NAMALWA (cell line): ENCODE measurements at regions not wholly inside any gene's neighbourhood (a gene's known extent, or its start where the extent isn't known, plus 50 kb on each side); places are given as distances from the start of the nearest gene placed in this dataset.

Source experiments
- DNase-seq: peaks from one replicate; pipeline ENCODE4 v3.0.0-alpha.2; 2015; ENCODE audit warnings: low spot score

DNA sequence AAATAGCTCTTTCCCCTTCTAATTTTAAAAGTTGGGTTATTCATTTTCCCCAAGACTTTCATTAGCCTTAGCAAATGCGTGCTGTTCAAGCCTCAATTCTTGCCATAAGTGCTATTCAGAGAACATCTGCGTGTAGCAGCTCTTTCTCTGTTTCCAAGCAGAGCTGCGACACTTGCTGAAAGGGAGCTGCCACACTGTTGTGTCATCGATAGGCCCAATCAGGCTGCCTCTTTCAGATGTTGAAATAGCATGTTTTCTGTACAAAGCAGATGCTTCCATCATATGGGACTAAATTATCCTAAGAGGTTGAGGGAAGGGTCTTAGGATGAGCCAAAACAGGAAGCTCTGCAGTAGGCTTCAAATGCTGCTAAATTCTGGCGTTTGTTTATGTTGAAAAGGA, 220.9 kb upstream of the CDC14C start:
- no peak for DNase-seq

DNA sequence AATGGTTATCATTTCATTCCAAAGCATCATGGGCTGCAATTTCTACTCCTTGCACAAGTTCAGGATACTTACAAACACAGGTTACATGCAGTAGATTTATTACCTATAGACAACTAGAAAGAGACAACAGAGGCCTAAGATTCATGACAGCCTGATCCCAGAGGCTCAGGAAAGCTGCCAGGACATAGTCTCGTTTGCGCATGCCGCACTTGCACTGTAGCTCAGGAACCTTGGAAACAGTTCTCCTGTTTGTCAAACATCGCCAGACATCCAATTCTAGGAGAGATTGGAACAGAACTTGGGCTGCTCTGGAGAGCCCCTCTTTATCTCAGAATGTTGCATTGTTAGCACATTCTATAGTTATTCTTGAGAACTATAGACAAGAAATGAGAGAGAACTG, 216.2 kb upstream of the CDC14C start:
- DNase-seq, result no peak

DNA sequence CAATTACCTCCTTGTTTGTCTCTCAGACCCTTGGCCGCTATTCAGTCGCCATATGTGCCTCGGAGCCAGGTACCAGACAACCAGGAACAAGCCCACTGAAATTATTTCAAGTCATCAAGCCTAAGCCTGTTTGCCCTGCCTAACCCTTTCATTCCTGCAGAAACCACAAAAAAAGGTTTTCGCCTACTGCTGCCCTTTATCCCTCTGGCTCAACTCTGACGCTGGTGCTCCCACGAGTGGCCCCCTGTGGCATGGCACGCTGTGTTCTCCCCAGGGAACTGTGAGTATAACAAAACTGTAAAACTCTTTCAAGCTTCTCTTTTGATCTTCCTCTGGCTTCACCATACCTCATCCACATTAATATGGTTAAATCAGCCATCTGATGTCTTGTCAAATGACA, 215.7 kb upstream of the CDC14C start:
- DNase-seq, result no peak

DNA sequence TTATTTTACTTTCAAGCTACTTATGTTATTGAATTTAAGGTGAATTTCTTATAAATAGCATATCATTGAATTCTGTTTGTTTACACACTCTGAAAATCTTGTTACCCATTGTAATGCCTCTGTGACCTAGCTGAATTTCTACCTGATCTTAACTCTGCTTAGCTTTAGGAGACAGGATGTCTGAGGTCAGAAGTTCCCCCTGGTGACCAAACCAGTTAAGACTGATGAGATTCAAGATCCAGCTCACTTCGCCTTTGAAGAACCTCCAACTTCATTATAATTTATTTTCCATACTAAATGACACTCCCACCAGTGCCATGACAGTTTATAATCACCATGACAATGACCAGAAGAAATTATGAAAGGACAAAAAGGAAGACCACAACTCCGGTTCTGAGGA, 213.4 kb upstream of the CDC14C start:
- peak; percentile 8 for DNase-seq

DNA sequence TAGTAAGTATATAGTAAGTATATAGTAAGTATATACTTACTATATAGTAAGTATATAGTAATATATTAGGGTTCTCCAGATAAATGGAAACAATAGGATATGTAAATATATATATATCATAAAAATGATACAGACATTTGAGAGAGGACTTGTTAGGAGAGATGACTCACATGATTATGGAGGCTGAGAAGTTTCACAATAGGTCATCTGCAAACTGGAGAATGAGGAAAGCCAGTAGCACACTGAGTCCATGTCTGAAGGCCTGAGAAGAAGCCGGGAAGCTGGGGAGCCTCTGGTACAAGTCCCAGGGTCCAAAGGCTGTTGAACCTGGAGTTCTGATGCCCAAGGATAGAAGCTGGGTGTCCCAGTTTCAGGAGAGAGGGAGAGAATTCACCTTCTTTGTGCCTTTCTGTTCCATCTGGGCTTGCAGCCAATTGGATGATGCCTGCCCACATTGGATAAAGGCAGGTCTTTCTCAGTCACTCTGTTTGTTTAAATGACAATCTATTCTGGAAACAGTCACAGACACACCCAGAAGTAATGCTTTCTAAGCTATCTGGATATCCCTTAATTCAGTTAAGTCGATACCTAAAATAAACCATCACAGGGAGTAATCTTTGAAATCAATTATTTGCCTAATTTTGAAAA, 205.5 kb upstream of the CDC14C start:
- DNase-seq, result no peak

DNA sequence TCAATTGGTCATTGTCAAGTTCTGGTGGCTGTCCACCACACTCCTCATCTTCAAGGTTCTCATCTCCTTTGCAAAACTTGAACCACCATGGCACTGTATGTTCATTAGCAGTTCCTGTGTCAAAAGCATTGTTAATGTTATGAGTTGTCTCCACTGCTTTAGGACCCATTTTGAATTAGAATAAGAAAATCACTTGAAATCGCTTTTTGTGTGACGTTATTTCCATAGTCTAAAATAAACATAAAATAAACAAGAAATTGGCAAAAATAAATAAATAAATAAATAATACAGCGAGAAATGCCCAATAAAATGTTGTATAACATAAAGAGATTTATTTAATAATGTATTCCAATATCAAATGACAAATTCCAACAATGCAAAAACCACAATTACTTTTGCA, 195.5 kb upstream of the CDC14C start:
- DNase-seq, result no peak

DNA sequence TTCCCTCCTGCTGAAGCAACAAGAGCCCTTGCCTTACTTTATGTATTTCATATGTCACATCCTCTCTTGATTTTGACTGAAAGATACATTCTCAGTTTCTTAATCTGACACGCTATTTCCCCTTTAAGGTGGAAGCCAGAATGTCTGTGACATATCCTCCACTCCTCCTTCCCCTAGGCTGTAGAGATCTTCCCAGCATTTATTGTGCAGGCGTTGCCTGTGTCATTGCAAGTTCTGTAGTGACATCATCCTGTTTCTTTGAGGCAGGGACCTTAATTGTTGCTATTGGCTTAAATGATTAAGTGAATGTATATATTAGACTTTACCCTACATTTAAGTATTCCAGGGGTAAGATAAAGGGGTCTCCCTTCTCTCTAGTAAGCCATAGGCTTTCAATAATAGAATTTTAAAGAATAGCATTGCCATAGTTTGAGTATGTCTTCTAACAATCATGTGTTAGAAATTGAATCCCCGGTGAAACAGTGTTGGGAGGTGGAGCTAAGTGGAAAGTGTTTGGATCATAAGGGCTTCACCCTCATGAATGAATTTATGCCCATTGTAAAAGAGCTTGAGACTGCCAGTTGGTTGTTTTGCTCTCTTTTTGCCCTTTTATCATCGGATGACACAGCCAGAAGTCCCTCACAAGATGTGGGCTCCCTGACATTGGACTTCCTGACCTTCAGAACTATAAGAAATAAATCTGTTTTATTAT, 189.5 kb upstream of the CDC14C start:
- DNase-seq, result no peak

DNA sequence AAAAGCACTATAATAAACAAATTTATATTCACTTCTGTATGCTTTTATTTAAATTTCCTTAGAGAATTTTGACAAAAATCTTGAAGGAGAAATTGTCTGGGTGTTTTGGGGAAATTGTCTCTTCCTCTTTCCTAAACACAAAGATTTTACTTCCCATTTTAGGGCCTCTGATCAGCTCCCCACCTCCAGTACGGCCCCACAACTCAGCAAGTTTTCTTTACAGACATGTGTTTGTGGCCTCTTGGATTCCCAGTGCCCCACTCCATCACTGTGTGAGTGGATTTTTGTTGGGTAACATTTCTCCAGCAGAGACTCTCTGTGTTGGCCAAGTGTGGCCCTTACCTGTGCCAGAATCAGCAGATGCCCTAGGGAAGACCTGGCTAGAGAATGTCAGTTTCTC, 182.8 kb upstream of the CDC14C start:
- DNase-seq, result no peak

DNA sequence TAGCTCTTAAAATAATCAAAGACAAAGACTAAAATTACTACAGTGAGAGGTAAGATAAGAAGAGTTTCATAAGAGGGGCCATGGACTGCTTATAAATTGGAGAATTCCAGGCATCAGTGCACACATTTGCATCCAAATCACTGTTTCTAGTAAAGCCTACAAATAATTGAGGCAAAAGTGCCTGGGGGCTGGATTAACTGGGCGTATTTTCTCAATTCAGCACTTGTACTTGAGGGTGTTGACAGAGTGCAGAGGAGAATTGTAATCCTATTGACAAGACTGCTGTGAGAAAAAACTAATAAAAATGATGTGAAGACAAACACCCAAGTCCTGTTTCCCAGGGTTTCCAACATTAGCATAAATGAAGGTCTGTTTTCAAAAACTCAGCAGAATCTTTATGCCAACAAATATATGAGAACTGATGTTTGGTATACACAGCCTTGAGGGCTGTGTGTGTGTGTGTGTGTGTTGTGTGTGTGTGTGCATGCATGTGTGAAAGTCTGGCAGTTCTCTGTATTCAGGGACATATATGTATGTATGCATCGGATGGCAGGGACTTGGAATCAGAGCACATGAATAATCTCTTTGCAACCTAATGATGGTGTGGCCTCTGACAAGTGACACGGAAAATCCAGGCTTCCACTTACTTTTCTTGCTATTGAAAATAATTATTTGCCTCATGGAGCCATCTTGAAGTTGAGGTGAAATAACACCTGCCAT, 182.1 kb upstream of the CDC14C start:
- no peak for DNase-seq

DNA sequence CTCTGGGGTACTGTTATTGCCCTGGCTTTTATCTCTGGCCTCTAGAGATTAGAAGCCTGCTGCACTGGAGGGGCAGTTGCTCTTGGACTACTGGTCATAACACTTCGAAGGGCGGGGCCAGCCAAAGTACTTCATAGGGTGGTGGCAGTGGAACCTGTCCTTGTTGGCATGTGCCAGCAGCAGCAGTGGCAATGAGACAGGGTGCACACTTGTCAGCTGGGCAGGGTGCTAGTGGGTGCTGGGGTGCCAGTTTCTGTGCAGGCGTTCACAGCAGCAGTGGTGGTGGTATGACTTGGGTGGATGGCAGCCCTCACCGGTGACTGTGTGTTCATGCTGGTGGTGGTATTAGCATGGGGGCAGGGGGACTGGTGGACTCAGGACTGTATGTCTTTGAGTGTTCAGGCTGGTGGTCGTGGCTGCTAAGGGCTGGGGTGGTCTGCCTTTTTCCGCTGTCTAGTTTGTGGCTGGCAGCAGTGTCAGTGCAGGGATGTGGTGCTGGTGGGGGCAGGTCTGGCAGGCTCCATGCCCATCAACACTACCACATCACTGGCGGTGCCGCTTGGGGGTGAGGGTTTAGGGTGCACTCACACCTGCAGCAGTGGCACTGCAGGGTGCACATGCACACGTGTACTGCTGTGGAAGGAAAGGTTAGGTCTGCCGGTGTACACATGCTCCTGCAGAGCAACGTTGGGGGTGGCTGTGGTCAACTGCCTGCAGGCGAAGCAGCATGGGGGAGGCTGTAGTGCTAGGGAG, 176.1 kb upstream of the CDC14C start:
- no peak for DNase-seq

DNA sequence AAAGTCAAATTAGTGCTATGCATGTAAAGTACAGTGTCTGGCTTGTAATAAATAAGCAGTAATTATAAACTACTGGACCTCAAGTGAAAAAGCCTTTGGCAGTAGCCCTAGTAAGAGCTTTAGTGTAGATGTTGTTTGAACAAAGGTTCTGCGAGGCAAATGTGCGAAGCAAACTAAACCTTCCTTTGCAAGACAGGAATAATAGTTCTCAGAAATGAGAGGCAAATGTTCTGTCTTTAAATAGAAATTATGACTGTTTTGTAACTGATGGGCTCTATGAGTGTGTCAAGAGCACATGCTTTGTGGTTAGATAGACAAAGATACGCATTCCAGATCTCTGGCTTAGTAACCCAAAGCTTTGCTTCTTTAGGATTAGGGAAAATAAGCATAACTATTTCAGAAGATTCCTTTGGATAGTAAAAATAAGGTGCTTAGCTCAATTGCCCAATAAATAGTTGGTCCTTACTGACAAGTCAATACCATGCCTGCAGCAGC, 169.2 kb upstream of the CDC14C start:
- no peak for DNase-seq

DNA sequence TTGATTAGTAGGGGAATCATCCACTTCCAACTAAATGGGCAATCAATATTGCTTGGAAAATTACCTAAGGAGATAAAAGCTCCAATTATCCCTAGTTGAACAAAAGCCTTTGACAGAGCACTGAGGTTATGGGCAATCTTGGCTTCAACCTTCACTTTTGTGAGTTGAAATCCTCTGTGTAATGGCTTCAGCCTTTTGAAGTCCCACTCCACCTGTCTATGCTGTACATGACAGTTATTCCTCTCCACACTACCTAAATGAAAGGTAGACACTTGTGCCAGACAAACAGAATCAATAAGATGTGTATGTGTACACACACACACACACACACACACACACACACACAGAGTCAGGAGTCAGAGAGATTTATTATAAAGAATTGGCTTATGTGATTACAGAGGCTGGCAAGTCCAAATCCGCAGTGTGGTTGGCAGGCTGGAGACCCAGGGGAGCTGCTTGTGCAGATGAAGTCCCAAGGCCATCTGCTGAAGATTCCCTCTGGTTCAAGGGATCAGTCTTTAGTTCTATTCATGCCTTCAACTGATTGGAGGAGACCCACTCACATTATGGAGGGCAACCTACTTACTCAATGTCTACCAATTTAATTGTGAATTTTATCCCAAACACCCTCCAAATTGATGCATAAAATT, 164.8 kb upstream of the CDC14C start:
- no peak for DNase-seq

DNA sequence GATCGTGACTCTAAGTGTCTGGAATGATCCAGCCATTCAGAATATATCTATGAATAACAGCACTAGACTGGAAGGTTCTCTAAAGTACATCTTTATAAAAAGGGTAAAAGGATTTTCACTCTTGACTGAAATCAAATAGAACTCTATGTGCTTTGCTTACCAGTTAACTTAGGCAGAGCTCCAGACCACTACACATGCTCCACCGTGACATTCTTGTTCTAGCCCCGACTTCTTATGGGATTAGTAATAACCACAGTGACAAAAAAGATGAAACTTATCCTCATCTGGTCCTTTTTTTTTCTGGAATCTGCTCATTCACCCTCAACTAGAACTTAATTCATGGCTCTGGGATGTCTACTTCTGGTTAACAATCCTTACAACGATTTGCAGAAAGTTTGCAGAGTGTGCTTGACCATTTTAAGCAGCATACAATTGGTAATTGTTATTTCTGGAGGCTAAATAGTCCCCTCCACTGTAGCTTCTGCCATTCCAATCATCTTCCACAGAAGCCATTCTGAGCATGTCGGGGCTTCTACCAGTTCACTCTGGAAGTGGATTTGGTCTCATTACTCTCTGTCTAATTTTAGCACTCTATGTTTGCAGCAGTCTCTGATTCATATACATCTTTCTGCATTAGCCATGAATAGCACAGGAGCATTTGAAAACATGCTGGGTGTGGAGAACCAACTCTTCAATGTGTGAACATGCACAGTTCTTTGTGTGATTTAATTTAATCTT, 163.7 kb upstream of the CDC14C start:
- no peak for DNase-seq

DNA sequence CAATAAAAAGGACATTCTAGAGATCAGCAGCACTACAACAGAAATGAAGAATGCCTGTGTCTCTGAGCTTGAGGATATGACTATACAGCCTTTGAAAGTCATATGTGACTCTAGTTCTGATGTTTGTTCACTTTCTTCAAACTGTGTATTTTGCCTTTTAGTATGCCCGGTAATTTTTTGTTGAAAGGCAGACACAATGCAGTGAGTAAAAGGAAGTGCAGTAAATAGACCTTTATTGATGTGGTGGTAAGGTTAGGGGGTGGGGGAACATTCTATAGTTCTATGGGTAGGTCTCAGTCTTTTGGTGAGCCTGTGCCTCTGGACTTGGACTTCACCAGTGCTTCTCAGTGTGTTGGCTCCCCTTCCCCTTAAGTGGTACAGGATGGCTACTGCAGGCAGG, 143.5 kb upstream of the CDC14C start:
- no peak for DNase-seq

DNA sequence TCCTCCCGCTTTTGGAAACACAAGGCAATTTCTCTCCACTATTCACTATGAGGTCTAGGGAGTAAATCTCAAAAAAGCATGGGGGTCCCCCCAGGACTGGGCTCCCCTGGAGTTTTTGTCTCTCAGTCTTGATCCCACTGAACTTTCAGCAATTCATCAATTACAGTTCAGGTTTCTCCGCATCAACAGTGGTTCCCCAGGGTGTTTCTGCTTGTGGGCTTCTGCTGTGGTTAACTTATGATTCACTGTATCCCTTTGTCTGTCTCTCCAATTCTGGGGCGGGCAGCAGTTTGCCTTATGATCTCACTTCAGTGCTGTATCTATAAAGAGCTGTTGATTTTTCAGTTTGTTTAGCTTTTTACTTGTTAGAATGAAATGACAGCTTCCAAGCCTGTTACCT, 142.6 kb upstream of the CDC14C start:
- DNase-seq, result no peak

DNA sequence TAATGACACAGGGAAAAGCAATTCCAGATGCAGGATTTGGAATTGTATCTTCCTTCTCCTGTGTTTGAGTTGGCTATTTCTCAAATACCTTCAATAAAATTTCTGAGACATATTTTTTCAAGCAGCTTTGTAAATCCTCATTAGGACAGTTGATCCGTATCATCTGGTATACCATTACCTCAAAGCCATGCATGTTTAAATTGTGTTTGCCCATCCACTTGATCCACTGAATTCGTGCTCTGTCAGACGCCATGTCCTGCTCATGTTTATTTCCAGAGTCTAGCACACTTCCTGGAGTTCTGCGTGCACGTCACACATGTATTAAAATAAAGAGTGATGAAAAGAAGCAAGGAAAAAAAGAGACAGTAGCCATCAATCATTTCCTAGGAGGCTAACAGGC, 141.8 kb upstream of the CDC14C start:
- no peak for DNase-seq

DNA sequence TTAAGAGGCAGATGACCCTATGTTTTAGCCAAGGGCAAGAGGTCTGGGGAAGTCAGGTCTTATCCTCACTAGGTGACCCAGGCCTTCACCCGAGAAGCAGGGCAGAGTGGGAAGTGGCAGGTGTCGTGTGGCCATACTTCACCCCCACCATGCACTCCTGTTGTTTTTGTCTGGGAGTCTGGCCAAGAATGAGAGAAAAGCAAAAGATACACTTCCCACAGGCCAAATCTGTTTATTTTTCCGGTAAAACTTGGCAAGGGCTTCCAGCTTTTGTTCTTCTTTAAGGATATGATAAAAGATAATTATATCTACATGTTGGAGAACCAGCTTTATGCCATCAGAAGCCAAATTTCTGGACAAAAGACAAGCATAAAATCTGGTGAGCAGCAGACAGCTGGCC, 137.4 kb upstream of the CDC14C start:
- no peak for DNase-seq

DNA sequence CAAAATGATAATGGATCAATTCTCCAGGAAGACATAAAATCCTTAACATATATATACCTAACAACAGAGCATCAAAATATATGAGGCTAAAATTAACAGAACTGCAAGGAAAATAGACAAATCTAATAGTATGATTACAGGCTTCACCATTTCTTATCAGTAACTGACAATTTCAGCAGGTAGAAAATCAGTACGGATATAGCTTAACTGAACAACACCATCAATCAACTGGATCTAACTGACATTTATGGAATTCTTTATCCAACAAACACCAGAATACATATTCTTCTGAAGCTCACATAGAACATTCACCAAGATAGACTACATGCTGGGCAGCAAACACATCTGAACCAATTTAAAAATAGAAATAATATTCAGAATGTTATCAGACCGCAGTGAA, 121.1 kb upstream of the CDC14C start:
- DNase-seq, result no peak

DNA sequence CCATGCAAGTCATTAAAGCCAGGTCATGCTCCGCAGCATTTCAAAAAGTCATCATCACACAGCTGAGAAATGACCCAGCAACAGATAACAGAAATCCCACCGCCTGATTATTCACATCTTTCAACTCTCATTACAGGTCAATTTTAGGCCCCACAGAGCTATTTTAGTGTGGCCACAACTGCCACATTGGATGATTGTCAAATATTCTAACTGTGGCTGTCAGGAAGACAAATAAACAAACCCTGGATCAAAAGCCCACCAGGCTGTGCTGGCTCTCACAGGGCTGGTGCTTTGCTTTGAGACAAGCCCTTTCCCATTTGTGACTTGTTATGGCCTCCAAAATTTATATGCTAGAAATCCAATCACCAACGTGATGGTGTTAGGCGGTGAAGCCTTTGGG, 117.6 kb upstream of the CDC14C start:
- no peak for DNase-seq

DNA sequence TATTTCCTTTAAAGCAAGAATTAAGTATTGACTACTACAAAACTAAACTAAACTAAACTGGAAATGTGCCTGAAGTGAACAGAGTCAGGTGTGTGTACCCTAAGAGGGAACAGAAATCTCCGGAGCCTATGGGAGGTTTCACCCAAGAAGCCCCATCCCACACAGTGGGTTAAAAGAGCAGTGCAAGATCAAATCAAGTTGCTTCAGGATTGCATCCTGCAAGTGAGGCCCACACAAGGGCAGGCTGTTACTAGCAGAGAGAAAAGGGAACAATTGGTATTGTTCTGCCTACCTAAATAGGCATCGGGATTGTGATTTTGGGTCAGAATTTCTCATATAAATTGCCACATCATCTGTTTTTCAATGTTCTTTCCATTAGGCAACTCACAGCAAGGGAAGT, 113.3 kb upstream of the CDC14C start:
- no peak for DNase-seq

DNA sequence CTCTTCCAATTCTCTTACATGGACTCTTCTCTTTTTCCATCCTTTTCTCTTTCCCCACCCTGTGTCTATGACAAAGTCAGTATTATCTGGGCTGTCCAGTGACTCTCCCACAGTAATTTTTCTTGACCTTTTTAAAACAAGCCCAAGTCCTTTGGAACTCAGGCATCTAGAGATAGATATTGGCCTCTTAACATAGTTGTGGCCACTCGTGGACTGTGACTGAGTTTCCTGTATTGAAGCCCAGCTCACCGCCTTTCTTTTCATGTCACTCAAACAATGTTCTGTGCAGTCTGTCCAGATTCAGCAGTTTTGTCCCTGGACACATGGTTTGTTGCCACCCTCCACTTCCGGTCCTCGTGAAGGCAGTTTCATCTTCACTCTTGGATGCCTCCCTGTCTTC, 110.9 kb upstream of the CDC14C start:
- DNase-seq, result no peak
